ENCODE measurements at regions not wholly inside any gene's neighbourhood (a gene's known extent, or its start where the extent isn't known, plus 50 kb on each side); places are given as distances from the start of the nearest gene placed in this dataset.

DNA sequence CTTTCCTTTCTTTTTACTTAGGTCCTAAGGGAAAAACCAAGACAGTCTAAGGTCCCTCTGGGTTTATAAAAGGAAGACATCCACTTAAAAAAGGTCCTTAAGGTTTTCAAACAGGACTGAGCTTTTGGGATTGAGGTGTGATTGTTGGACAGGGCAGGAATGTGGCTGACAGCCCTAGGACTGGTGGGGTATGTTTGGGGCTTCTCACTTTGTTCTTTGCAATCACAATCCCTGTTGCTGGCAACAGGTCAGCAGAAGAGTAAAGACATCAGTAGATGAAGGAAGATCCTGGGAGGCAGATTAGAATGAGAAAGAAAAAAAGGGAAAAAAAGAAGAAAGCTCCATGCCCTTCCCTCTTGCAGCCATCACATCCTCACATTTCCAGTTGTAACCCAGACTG lies 101.4 kb upstream of the TARS1 start:
- H3K4me1 ChIP-seq, result peaks cover 0 to 9% (median 0%) of the 10 kb centered on the region in 9 donors
- ATAC-seq (no peak), DNase-seq (no peak)
- H3K9me3 ChIP-seq, result no peaks in the 10 kb centered on the region
- no peak overlapping the region for H3K4me3 ChIP-seq
- H3K27ac ChIP-seq, result no peak overlapping the region
- H3K27me3 ChIP-seq, result no peaks in the 10 kb centered on the region
- TF ChIP-seq, protein P1, sequence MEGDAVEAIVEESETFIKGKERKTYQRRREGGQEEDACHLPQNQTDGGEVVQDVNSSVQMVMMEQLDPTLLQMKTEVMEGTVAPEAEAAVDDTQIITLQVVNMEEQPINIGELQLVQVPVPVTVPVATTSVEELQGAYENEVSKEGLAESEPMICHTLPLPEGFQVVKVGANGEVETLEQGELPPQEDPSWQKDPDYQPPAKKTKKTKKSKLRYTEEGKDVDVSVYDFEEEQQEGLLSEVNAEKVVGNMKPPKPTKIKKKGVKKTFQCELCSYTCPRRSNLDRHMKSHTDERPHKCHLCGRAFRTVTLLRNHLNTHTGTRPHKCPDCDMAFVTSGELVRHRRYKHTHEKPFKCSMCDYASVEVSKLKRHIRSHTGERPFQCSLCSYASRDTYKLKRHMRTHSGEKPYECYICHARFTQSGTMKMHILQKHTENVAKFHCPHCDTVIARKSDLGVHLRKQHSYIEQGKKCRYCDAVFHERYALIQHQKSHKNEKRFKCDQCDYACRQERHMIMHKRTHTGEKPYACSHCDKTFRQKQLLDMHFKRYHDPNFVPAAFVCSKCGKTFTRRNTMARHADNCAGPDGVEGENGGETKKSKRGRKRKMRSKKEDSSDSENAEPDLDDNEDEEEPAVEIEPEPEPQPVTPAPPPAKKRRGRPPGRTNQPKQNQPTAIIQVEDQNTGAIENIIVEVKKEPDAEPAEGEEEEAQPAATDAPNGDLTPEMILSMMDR (IDR thresholded peaks at IDR 0.05), result no peak
- intact Hi-C loops (cut with DNase I), result no loop called here
- no peaks in the 10 kb centered on the region for H3K36me3 ChIP-seq

DNA sequence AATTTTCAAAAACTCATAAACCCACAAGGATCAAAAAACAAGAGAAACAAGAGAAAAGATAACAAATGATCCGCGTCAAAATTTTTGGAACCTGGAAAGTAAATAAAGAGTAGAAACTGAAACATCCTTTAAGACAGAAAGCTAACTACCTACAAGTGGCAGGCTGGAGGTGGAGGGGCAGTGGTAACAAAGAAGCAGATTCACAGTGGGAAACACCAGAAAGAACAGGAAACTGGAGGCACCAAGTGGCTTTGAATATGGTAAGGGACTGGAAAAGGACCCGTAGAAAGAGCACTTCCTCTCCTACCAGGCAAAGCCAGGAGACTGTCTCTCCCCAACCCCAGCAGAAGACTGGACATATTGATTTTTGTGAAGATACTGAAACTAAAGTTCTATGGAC lies 100.6 kb upstream of the TARS1 start:
- DNase-seq (no peak), ATAC-seq (no peak)
- H3K4me1 ChIP-seq, result peaks cover 0 to 9% (median 0%) of the 10 kb centered on the region in 9 donors
- intact Hi-C loops (cut with DNase I), result no loop called here
- H3K9me3 ChIP-seq, result no peaks in the 10 kb centered on the region
- H3K36me3 ChIP-seq, result no peaks in the 10 kb centered on the region
- TF ChIP-seq, protein P1 (IDR thresholded peaks at IDR 0.05), result no peak
- no peaks in the 10 kb centered on the region for H3K27me3 ChIP-seq
- no peak overlapping the region for H3K27ac ChIP-seq
- WGBS, 2 donors, result 71 to 72% methylated on average over 3 of the region's 3 CpGs
- H3K4me3 ChIP-seq, result no peak overlapping the region

DNA sequence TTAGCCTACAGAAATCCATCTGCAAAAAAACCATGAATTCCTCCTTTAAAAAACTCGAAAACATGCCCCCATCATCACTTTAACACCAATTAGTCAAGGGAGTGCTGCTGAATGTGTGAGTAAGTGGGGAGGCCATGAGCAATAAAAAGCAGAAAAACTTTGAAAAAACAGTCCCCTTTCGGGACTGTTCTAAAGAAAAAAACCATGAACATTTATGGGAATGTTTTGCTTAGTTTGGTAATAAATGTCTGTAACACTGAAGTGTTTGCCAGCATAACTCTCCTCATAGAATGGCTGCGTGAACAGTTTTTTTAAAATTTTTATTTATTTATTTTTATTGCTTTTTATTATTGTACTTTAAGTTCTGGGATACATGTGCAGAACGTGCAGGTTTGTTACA lies 99.4 kb upstream of the TARS1 start:
- H3K27ac ChIP-seq, result no peak overlapping the region

DNA sequence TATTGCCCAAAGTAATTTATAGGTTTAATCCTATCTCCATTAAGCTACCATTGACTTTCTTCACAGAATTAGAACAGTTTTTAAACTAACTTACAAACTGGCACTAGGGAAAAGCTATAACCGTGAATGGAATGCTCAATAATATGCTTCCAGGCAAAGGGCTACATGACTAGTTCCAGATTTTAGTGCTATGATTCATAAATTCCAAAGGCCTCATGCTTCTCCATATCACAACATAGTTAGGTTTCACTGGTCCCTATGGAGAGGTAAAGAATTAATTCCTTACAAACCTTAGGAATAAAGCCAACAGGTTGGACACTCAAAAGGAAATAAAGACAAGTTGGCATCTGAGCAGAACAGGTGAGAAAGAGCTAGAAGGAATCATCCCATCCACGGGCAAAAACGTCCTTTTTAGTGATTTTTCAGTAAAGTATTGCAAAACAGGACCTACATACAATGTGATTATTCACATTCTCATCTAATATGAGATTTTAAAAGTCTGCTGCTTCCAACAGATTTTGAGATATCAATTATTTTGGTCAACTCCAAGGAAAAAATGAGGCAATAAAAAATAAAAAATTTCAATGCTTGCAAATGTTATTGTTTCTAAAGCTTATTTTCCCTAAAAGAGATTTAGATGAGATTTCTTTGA lies 97.0 kb upstream of the TARS1 start:
- no peaks in the 10 kb centered on the region for H3K9me3 ChIP-seq
- H3K27me3 ChIP-seq, result no peaks in the 10 kb centered on the region
- intact Hi-C loops (cut with DNase I), result no loop called here
- H3K4me3 ChIP-seq, result no peak overlapping the region
- H3K27ac ChIP-seq, result peak overlapping the region in 4 of 10 donors; percentile 5 to 32 (median 19)
- DNase-seq, result no peak
- peaks cover 0 to 3% (median 0%) of the 10 kb centered on the region in 9 donors for H3K4me1 ChIP-seq
- no peaks in the 10 kb centered on the region for H3K36me3 ChIP-seq
- TF ChIP-seq, protein P1 (IDR thresholded peaks at IDR 0.05), result no peak
- 59 to 71% methylated on average over 3 of the region's 3 CpGs for WGBS, 2 donors
- ATAC-seq, result peak in 3 of 8 donors; percentile 34 to 62 (median 46)

More for the DNA sequence above, 99.4 kb upstream of the TARS1 start:
- no peak overlapping the region for H3K4me3 ChIP-seq
- no peaks in the 10 kb centered on the region for H3K36me3 ChIP-seq
- H3K4me1 ChIP-seq, result peaks cover 0 to 9% (median 0%) of the 10 kb centered on the region in 9 donors
- intact Hi-C loops (cut with DNase I), result no loop called here
- H3K27me3 ChIP-seq, result no peaks in the 10 kb centered on the region
- DNase-seq, result no peak
- H3K9me3 ChIP-seq, result no peaks in the 10 kb centered on the region
- WGBS, 2 donors, result 83 to 86% methylated on average over 4 of the region's 4 CpGs
- TF ChIP-seq, protein P1 (IDR thresholded peaks at IDR 0.05), result no peak
- ATAC-seq, result no peak

Data from heart right ventricle (tissue), 16 donors.